ENCODE measurements at regions not wholly inside any gene's neighbourhood (a gene's known extent, or its start where the extent isn't known, plus 50 kb on each side); places are given as distances from the start of the nearest gene placed in this dataset.

GRCh38 chr21:16522548-16522947 is 792.8 kb downstream of the USP25 start:
- H3K4me3 Mint-ChIP-seq (ENCODE audit: low read depth, unreplicated experiment) = no peak overlapping the region
- H3K27me3 Mint-ChIP-seq (ENCODE audit: unreplicated experiment) = no peaks in the 10 kb centered on the region
- no peak for DNase-seq
- H3K4me1 Mint-ChIP-seq (ENCODE audit: low read depth, unreplicated experiment) = peaks cover 8% of the 10 kb centered on the region
- intact Hi-C loops (cut with micrococcal nuclease; ENCODE audit: unreplicated experiment) = no loop called here
- TF ChIP-seq CTCF (IDR thresholded peaks at IDR 0.05; ENCODE audit: unreplicated experiment) = no peak
- H3K9me3 Mint-ChIP-seq (ENCODE audit: low read depth, unreplicated experiment) = no peaks in the 10 kb centered on the region
- BruUV-seq (replicated peaks) = no TSS peak
- H3K27ac Mint-ChIP-seq (ENCODE audit: unreplicated experiment) = no peak overlapping the region
- CTCF ChIA-PET = no interaction called here
- H3K36me3 Mint-ChIP-seq (ENCODE audit: insufficient read depth, unreplicated experiment) = no peaks in the 10 kb centered on the region

- H3K9me3 Mint-ChIP-seq (ENCODE audit: low read depth, unreplicated experiment) = no peaks in the 10 kb centered on the region
- H3K4me3 Mint-ChIP-seq (ENCODE audit: low read depth, unreplicated experiment) = no peak overlapping the region
- no peaks in the 10 kb centered on the region for H3K4me1 Mint-ChIP-seq (ENCODE audit: low read depth, unreplicated experiment)
- no peaks in the 10 kb centered on the region for H3K36me3 Mint-ChIP-seq (ENCODE audit: insufficient read depth, unreplicated experiment)
- no peaks in the 10 kb centered on the region for H3K27me3 Mint-ChIP-seq (ENCODE audit: unreplicated experiment)
- intact Hi-C loops (cut with micrococcal nuclease; ENCODE audit: unreplicated experiment) = no loop called here
- DNase-seq = no peak
- no peak for TF ChIP-seq CTCF (IDR thresholded peaks at IDR 0.05; ENCODE audit: unreplicated experiment)
- no TSS peak for BruUV-seq (replicated peaks)
- CTCF ChIA-PET = no interaction called here
- H3K27ac Mint-ChIP-seq (ENCODE audit: unreplicated experiment) = no peak overlapping the region
Measured at GRCh38 chr21:16530656-16531055, 800.9 kb downstream of the USP25 start.

- intact Hi-C loops (cut with micrococcal nuclease; ENCODE audit: unreplicated experiment) = no loop called here
- CTCF ChIA-PET = no interaction called here
- Mint-ChIP-seq H3K27me3 (ENCODE audit: unreplicated experiment) (no peaks in the 10 kb centered on the region), H3K4me1 (ENCODE audit: low read depth, unreplicated experiment) (no peaks in the 10 kb centered on the region), H3K36me3 (ENCODE audit: insufficient read depth, unreplicated experiment) (no peaks in the 10 kb centered on the region), H3K27ac (ENCODE audit: unreplicated experiment) (no peak overlapping the region), H3K9me3 (ENCODE audit: low read depth, unreplicated experiment) (no peaks in the 10 kb centered on the region), H3K4me3 (ENCODE audit: low read depth, unreplicated experiment) (no peak overlapping the region)
- BruUV-seq (replicated peaks) = no TSS peak
- no peak for DNase-seq
- TF ChIP-seq CTCF (IDR thresholded peaks at IDR 0.05; ENCODE audit: unreplicated experiment) = no peak
Measured at GRCh38 chr21:16532840-16533239, 803.1 kb downstream of the USP25 start.

GRCh38 chr21:16533692-16534407 is 804.1 kb downstream of the USP25 start:
- TF ChIP-seq CTCF (IDR thresholded peaks at IDR 0.05; ENCODE audit: unreplicated experiment) = no peak
- intact Hi-C loops (cut with micrococcal nuclease; ENCODE audit: unreplicated experiment) = no loop called here
- Mint-ChIP-seq H3K4me3 (ENCODE audit: low read depth, unreplicated experiment) (no peak overlapping the region), H3K9me3 (ENCODE audit: low read depth, unreplicated experiment) (no peaks in the 10 kb centered on the region), H3K36me3 (ENCODE audit: insufficient read depth, unreplicated experiment) (no peaks in the 10 kb centered on the region), H3K27ac (ENCODE audit: unreplicated experiment) (no peak overlapping the region), H3K4me1 (ENCODE audit: low read depth, unreplicated experiment) (no peaks in the 10 kb centered on the region), H3K27me3 (ENCODE audit: unreplicated experiment) (no peaks in the 10 kb centered on the region)
- BruUV-seq (replicated peaks) = no TSS peak
- no peak for DNase-seq
- CTCF ChIA-PET = no interaction called here
